Uterus (tissue), 2 donors: ENCODE measurements at regions not wholly inside any gene's neighbourhood (a gene's known extent, or its start where the extent isn't known, plus 50 kb on each side); places are given as distances from the start of the nearest gene placed in this dataset.

Experiments used
- POLR2A ChIP-seq, 2 donors: fragments of 450-650 bp; IDR thresholded peaks; one replicate each; pipeline ENCODE4 v1.6.1; 2016; ENCODE audit warnings: antibody characterized with exemption in 2 of 2, mild to moderate bottlenecking in 1 of 2, moderate library complexity in 1 of 2
- TF ChIP-seq, protein P1 (sequence below), 4 experiments: fragments of 200-600 bp in 2 of 4; fragments of 450-650 bp in 2 of 4; sonication (generic) in 2 of 4; IDR thresholded peaks; one replicate each; pipeline ENCODE4 v1.5.1; 2016 to 2019; ENCODE audit warnings: antibody characterized with exemption in 4 of 4, mild to moderate bottlenecking in 2 of 4, moderate library complexity in 1 of 4

DNA sequence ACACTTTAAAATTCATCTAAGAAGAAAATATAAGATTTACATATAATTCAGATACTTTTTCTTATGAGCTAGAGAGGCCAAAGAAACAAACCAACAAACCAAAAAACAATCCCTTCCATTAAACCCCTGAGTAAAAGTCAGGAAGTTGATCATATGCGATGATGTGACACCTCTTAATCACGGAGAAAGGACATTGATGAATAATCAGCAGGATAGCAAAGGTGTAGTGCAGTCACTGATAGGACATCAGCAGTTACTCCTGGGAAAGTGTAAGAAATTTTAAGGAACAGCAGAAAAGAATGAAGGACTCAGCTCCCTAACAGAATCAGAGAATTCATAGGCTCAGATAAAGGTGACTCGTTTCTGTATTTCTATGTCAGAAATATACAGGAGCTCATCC lies 202.4 kb upstream of the EDNRB start:
- TF ChIP-seq, protein P1, sequence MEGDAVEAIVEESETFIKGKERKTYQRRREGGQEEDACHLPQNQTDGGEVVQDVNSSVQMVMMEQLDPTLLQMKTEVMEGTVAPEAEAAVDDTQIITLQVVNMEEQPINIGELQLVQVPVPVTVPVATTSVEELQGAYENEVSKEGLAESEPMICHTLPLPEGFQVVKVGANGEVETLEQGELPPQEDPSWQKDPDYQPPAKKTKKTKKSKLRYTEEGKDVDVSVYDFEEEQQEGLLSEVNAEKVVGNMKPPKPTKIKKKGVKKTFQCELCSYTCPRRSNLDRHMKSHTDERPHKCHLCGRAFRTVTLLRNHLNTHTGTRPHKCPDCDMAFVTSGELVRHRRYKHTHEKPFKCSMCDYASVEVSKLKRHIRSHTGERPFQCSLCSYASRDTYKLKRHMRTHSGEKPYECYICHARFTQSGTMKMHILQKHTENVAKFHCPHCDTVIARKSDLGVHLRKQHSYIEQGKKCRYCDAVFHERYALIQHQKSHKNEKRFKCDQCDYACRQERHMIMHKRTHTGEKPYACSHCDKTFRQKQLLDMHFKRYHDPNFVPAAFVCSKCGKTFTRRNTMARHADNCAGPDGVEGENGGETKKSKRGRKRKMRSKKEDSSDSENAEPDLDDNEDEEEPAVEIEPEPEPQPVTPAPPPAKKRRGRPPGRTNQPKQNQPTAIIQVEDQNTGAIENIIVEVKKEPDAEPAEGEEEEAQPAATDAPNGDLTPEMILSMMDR (IDR thresholded peaks at IDR 0.05): no peak
- TF ChIP-seq POLR2A (IDR thresholded peaks at IDR 0.05): no peak
